ENCODE measurements at regions not wholly inside any gene's neighbourhood (a gene's known extent, or its start where the extent isn't known, plus 50 kb on each side); places are given as distances from the start of the nearest gene placed in this dataset.
"Not testable (repeated sequence)": the region's sequence is repeated elsewhere in the genome, so short reads cannot be mapped to it uniquely, and the experiment has no call there.

- TF ChIP-seq CTCF (conservative IDR thresholded peaks at IDR 0.05); EZH2 (IDR thresholded peaks at IDR 0.05; ENCODE audit: low read depth): not testable (repeated sequence)
Observed at GRCh38 chr6:157750973-157751372, 72.1 kb upstream of the SNX9 start.
